ENCODE measurements at regions not wholly inside any gene's neighbourhood (a gene's known extent, or its start where the extent isn't known, plus 50 kb on each side); places are given as distances from the start of the nearest gene placed in this dataset.

GRCh38 chr3:69435274-69436265, 49.7 kb upstream of the FRMD4B start:
- in situ Hi-C loops (cut with MboI) (no loop called here), intact Hi-C loops (cut with micrococcal nuclease; ENCODE audit: unreplicated experiment) (no loop called here)
- Histone ChIP-seq H4K20me1 (ENCODE audit: control insufficient read depth, insufficient read depth) (no peaks in the 10 kb centered on the region), H3K9me3 (replicated peaks; ENCODE audit: control insufficient read depth, insufficient read depth, low read length) (no peaks in the 10 kb centered on the region), H3K4me2 (ENCODE audit: control insufficient read depth, insufficient read depth) (peak overlapping the region; percentile 49), H3K79me2 (ENCODE audit: control insufficient read depth, insufficient read depth, low read length) (no peaks in the 10 kb centered on the region), H3K27me3 (replicated peaks in 1 of 2; ENCODE audit: control insufficient read depth in 2 of 2, insufficient read depth in 2 of 2, low read length in 1 of 2) (no peaks in the 10 kb centered on the region; a peak in 1 of 4 replicates), H3K27ac (ENCODE audit: control insufficient read depth, insufficient read depth) (peak overlapping the region; percentile 19; the same call in 1 of the 2 replicates), H2AFZ (ENCODE audit: control insufficient read depth, low read depth, low read length) (no peak overlapping the region), H3K9ac (ENCODE audit: control insufficient read depth, insufficient read depth, low read length) (no peak overlapping the region), H3K4me1 (ENCODE audit: control insufficient read depth, insufficient read depth, low read length) (peaks cover 9% of the 10 kb centered on the region), H3K36me3 (ENCODE audit: control insufficient read depth in 2 of 2, insufficient read depth in 2 of 2, low read length in 1 of 2) (no peaks in the 10 kb centered on the region), H3K4me3 (no peak overlapping the region)
- ChIA-PET CTCF (interaction anchor here (0.6 to 4.4 kb wide), 6 partner anchors 11 to 275 kb away, joined by 3 to 26 read pairs (median 4); no protein-coding TSS in a partner anchor), POLR2A (interaction anchor here (0.6 kb wide), 1 partner anchor 13 kb away, joined by 4 read pairs; no protein-coding TSS in a partner anchor), SMC1A (ENCODE audit: uncharacterized antibody, unreplicated experiment) (interaction anchor here (1.0 to 1.8 kb wide), 6 partner anchors 13 to 274 kb away, joined by 3 to 6 read pairs (median 4); no protein-coding TSS in a partner anchor), RAD21 (ENCODE audit: unreplicated experiment) (interaction anchor here (0.7 to 1.4 kb wide), 4 partner anchors 7 to 315 kb away, joined by 3 to 4 read pairs (median 4); no protein-coding TSS in a partner anchor)
- DNase-seq (ENCODE audit: low read depth, low spot score) (no peak), ATAC-seq (peak; percentile 54), FAIRE-seq (no peak)
- 2% methylated on average over 2 of the region's 2 CpGs for WGBS (ENCODE audit: insufficient coverage, insufficient replicate concordance, low lambda C conversion rate, missing lambda C conversion rate)
- no TSS peak for BruUV-seq (replicated peaks)
- TF ChIP-seq NR2F1 (conservative IDR thresholded peaks at IDR 0.05) (no peak), BCL3 (IDR thresholded peaks at IDR 0.05; ENCODE audit: borderline replicate concordance, insufficient read depth, low read depth, low read length, poor library complexity, severe bottlenecking) (no peak), CEBPZ (IDR thresholded peaks at IDR 0.05; ENCODE audit: low read depth, low read length) (no peak), RFX5 (IDR thresholded peaks at IDR 0.05; ENCODE audit: low read depth, low read length) (no peak), NKRF (conservative IDR thresholded peaks at IDR 0.05) (no peak), RELA (IDR thresholded peaks at IDR 0.05; ENCODE audit: borderline replicate concordance, partially characterized antibody) (no peak), PKNOX1 (IDR thresholded peaks at IDR 0.05) (no peak), CREB1 (IDR thresholded peaks at IDR 0.05; ENCODE audit: low read depth) (no peak), TCF3 (IDR thresholded peaks at IDR 0.05; ENCODE audit: borderline replicate concordance, insufficient read depth, low read depth, low read length) (no peak), IKZF2 (IDR thresholded peaks at IDR 0.05) (peak; percentile 74 to 81), IRF4 (IDR thresholded peaks at IDR 0.05; ENCODE audit: low read depth, low read length) (no peak), ASH2L (IDR thresholded peaks at IDR 0.05; ENCODE audit: borderline replicate concordance, low read depth) (no peak), POLR2AphosphoS2 (IDR thresholded peaks at IDR 0.05; ENCODE audit: low read depth, low read length) (no peak)
